IMR-90 (cell line): ENCODE measurements at regions not wholly inside any gene's neighbourhood (a gene's known extent, or its start where the extent isn't known, plus 50 kb on each side); places are given as distances from the start of the nearest gene placed in this dataset.

Experiments
- ATAC-seq: fragments of 200-7000 bp; cut with Tn5 transposase; 2 replicates; pipeline ENCODE4 v1.9.1; 2020; ENCODE audit warnings: low read depth, mild to moderate bottlenecking, moderate library complexity
- BruUV-seq: library from RNA; stranded (reverse); fragments of 400-500 nt; replicated peaks from 2 replicates; lab custom pipeline; 2021; lab: Mats Ljungman, UMichigan
- CTCF ChIA-PET: fragments of 300-600 bp; formaldehyde crosslinking; extraction: SDS; loops from one replicate; lab custom pipeline; 2021; ENCODE audit warnings: antibody characterized with exemption; lab: Yijun Ruan, JAX
- POLR2A ChIA-PET: fragments of 300-600 bp; sonication (Branson Sonifier 250); formaldehyde crosslinking; loops from one replicate; lab custom pipeline; 2022; ENCODE audit warnings: antibody characterized with exemption; ENCODE audit not compliant: unreplicated experiment; lab: Charles Lee
- DNase-seq: peaks from one replicate; pipeline ENCODE4 v3.0.0; 2013
- H2AFZ ChIP-seq: replicated peaks from 2 replicates; pipeline ENCODE3; 2013; ENCODE audit warnings: low read length, mild to moderate bottlenecking; ENCODE audit not compliant: poor library complexity
- H2AK5ac ChIP-seq: 2 replicates; pipeline ENCODE4 v1.6.1; 2013; ENCODE audit warnings: low read depth, low read length, inconsistent platforms
- H2AK9ac ChIP-seq: replicated peaks from 2 replicates; pipeline ENCODE3; 2013; ENCODE audit warnings: mild to moderate bottlenecking, low read depth, low read length, moderate library complexity; ENCODE audit not compliant: poor library complexity
- H2BK120ac ChIP-seq: 2 replicates; pipeline ENCODE4 v1.6.1; 2013; ENCODE audit warnings: low read depth, low read length, inconsistent platforms
- H2BK15ac ChIP-seq: 3 replicates; pipeline ENCODE4 v1.6.1; 2013; ENCODE audit warnings: low read depth, low read length, inconsistent platforms
- H2BK20ac ChIP-seq: 2 replicates; pipeline ENCODE4 v1.6.1; 2013; ENCODE audit warnings: low read depth, mild to moderate bottlenecking, inconsistent platforms, low read length, moderate library complexity
- H2BK5ac ChIP-seq: 2 replicates; pipeline ENCODE4 v1.6.1; 2013; ENCODE audit warnings: mild to moderate bottlenecking, low read depth, low read length, inconsistent platforms; ENCODE audit not compliant: poor library complexity, severe bottlenecking
- H3K14ac ChIP-seq: replicated peaks from 2 replicates; pipeline ENCODE4 v1.6.1; 2013; ENCODE audit warnings: low read depth, low read length, inconsistent platforms
- H3K18ac ChIP-seq: 2 replicates; pipeline ENCODE4 v1.6.1; 2013; ENCODE audit warnings: low read depth, low read length, control low read depth
- H3K23ac ChIP-seq: 2 replicates; pipeline ENCODE4 v1.6.1; 2013; ENCODE audit warnings: low read depth, low read length, inconsistent platforms
- H3K27ac ChIP-seq: 2 replicates; pipeline ENCODE4 v1.5.1; 2013; ENCODE audit warnings: mild to moderate bottlenecking, control low read depth, low read length; ENCODE audit not compliant: insufficient read depth
- H3K27me3 ChIP-seq: 2 replicates; pipeline ENCODE4 v1.6.1; 2013; ENCODE audit warnings: low read length; ENCODE audit not compliant: control insufficient read depth, insufficient read depth
- H3K36me3 ChIP-seq: 2 replicates; pipeline ENCODE4 v1.6.1; 2013; ENCODE audit warnings: low read length, mixed read lengths; ENCODE audit not compliant: control insufficient read depth, insufficient read depth
- H3K4ac ChIP-seq: 2 replicates; pipeline ENCODE4 v1.6.1; 2013; ENCODE audit warnings: low read depth, low read length, inconsistent platforms
- H3K4me1 ChIP-seq: 2 replicates; pipeline ENCODE4 v1.6.1; 2013; ENCODE audit warnings: low read length, mixed read lengths; ENCODE audit not compliant: control insufficient read depth, insufficient read depth
- H3K4me2 ChIP-seq: 2 replicates; pipeline ENCODE4 v1.6.1; 2013; ENCODE audit warnings: low read depth, mild to moderate bottlenecking, control low read depth, low read length, moderate library complexity
- H3K4me3 ChIP-seq: 2 replicates; pipeline ENCODE4 v1.5.1; 2013; ENCODE audit warnings: low read depth, mild to moderate bottlenecking, control low read depth, low read length, moderate library complexity; ENCODE audit not compliant: insufficient read depth
- H3K56ac ChIP-seq: 2 replicates; pipeline ENCODE4 v1.6.1; 2013; ENCODE audit warnings: low read length, inconsistent platforms; ENCODE audit not compliant: insufficient read depth; ENCODE audit errors: extremely low read depth
- H3K79me1 ChIP-seq, 2 experiments: 2 replicates each; pipeline ENCODE4 v1.6.1; 2013; ENCODE audit warnings: low read length in 2 of 2, inconsistent platforms in 1 of 2, low read depth in 1 of 2
- H3K9ac ChIP-seq: 2 replicates; pipeline ENCODE4 v1.6.1; 2013; ENCODE audit warnings: low read depth, low read length, control low read depth
- H3K9me1 ChIP-seq: 2 replicates; pipeline ENCODE4 v1.6.1; 2013; ENCODE audit warnings: low read length, inconsistent platforms; ENCODE audit not compliant: insufficient read depth
- H3K9me3 ChIP-seq: 2 replicates; pipeline ENCODE4 v1.6.1; 2013; ENCODE audit warnings: low read length; ENCODE audit not compliant: control insufficient read depth, insufficient read depth
- H4K20me1 ChIP-seq: 2 replicates; pipeline ENCODE4 v1.6.1; 2013; ENCODE audit warnings: low read length, inconsistent platforms; ENCODE audit not compliant: insufficient read depth
- H4K5ac ChIP-seq: 2 replicates; pipeline ENCODE4 v1.6.1; 2013; ENCODE audit warnings: mild to moderate bottlenecking, low read depth, low read length, control low read depth
- H4K8ac ChIP-seq, 2 experiments: 2 replicates each; pipeline ENCODE4 v1.6.1; 2013; ENCODE audit warnings: low read depth in 2 of 2, low read length in 2 of 2, control low read depth in 1 of 2, inconsistent platforms in 1 of 2
- H4K91ac ChIP-seq: 2 replicates; pipeline ENCODE4 v1.6.1; 2013; ENCODE audit warnings: low read depth, low read length, inconsistent platforms; ENCODE audit not compliant: insufficient read depth
- CEBPB ChIP-seq: IDR thresholded peaks from 2 replicates; pipeline ENCODE4 v1.6.1; 2012; ENCODE audit warnings: low read depth, low read length, improper control_type of control experiment
- CHD1 ChIP-seq: IDR thresholded peaks from 2 replicates; pipeline ENCODE4 v1.6.1; 2012; ENCODE audit warnings: low read depth, low read length, improper control_type of control experiment
- NFE2L2 ChIP-seq: fragments of 150-350 bp; IDR thresholded peaks from 2 replicates; pipeline ENCODE4 v1.6.1; 2016; ENCODE audit warnings: low read depth, mild to moderate bottlenecking, low read length
- WGBS, 2 experiments: methylation state at CpG; one replicate each; pipeline versions ENCODE4 v1.1.5 to v1.1.7; 2013; ENCODE audit warnings: missing lambda C conversion rate in 2 of 2; ENCODE audit not compliant: insufficient read length in 1 of 2; ENCODE audit errors: extremely low coverage in 2 of 2; 5-methylcytosine and 5-hydroxymethylcytosine counted together
- dilution Hi-C: fragments of 300-500 bp; cut with HindIII; formaldehyde crosslinking; loops from one replicate; pipeline ENCODE4 v1.14.3; 2018; ENCODE audit warnings: low sequenced_read_pairs; ENCODE audit not compliant: unreplicated experiment
- in situ Hi-C: fragments of 300-500 bp; cut with MboI; formaldehyde crosslinking; loops from 3 replicates; pipeline ENCODE4 v1.14.3; 2019; ENCODE audit warnings: low sequenced_read_pairs, inconsistent platforms, mixed read lengths
- intact Hi-C: fragments of 100-400 bp; cut with micrococcal nuclease; formaldehyde crosslinking; loops from 2 replicates; pipeline ENCODE4 v1.10.0; 2022
- TF ChIP-seq, protein P1 (sequence below): fragments of 150-350 bp; IDR thresholded peaks from 2 replicates; pipeline ENCODE4 v1.6.1; 2017; ENCODE audit warnings: mild to moderate bottlenecking, antibody characterized with exemption, low read length, low read depth
- TF ChIP-seq, protein P2 (sequence below): fragments of 150-350 bp; IDR thresholded peaks from 2 replicates; pipeline ENCODE4 v1.6.1; 2016; ENCODE audit warnings: low read depth, mild to moderate bottlenecking, low read length, moderate library complexity, borderline replicate concordance

- intact Hi-C loops (no loop called here), dilution Hi-C loops (no loop called here), in situ Hi-C loops (loop anchor here (25.0 kb wide), 1 partner anchor 589 kb away; no protein-coding TSS in a partner anchor)
- Histone ChIP-seq H3K18ac (no peak overlapping the region), H2AK5ac (no peak overlapping the region), H3K9me3 (no peaks in the 10 kb centered on the region), H2BK20ac (no peak overlapping the region), H3K9me1 (no peaks in the 10 kb centered on the region), H3K56ac (no peak overlapping the region), H2AK9ac (no peak overlapping the region), H3K14ac (no peak overlapping the region), H4K20me1 (no peaks in the 10 kb centered on the region; the same call in 1 of the 2 replicates), H4K5ac (no peak overlapping the region), H2BK15ac (no peak overlapping the region), H3K4ac (no peak overlapping the region), H3K23ac (no peak overlapping the region), H3K4me1 (no peaks in the 10 kb centered on the region), H3K79me1 (no peaks in the 10 kb centered on the region), H2BK5ac (no peak overlapping the region), H3K4me2 (no peak overlapping the region), H4K91ac (no peak overlapping the region), H4K8ac (no peak overlapping the region), H3K9ac (no peak overlapping the region), H3K27ac (no peak overlapping the region), H3K4me3 (no peak overlapping the region), H3K27me3 (peaks cover 13% of the 10 kb centered on the region; the same call in 1 of the 2 replicates), H2AFZ (no peak overlapping the region), H3K36me3 (no peaks in the 10 kb centered on the region), H2BK120ac (no peak overlapping the region)
- ChIA-PET CTCF (no interaction called here), POLR2A (no interaction called here)
- no CpG with 5 or more reads among the region's 8 CpGs for WGBS, 2 experiments
- no TSS peak for BruUV-seq
- ATAC-seq (no peak), DNase-seq (no peak)
- TF ChIP-seq, protein P1, sequence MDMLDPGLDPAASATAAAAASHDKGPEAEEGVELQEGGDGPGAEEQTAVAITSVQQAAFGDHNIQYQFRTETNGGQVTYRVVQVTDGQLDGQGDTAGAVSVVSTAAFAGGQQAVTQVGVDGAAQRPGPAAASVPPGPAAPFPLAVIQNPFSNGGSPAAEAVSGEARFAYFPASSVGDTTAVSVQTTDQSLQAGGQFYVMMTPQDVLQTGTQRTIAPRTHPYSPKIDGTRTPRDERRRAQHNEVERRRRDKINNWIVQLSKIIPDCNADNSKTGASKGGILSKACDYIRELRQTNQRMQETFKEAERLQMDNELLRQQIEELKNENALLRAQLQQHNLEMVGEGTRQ, result no peak
- TF ChIP-seq NFE2L2 (no peak), CHD1 (no peak), CEBPB (no peak)
- TF ChIP-seq, protein P2, sequence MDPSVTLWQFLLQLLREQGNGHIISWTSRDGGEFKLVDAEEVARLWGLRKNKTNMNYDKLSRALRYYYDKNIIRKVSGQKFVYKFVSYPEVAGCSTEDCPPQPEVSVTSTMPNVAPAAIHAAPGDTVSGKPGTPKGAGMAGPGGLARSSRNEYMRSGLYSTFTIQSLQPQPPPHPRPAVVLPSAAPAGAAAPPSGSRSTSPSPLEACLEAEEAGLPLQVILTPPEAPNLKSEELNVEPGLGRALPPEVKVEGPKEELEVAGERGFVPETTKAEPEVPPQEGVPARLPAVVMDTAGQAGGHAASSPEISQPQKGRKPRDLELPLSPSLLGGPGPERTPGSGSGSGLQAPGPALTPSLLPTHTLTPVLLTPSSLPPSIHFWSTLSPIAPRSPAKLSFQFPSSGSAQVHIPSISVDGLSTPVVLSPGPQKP, result no peak
These were observed 622.4 kb downstream of the MATN1 start for GRCh38 chr1:30101016-30101415.
